ENCODE measurements at regions not wholly inside any gene's neighbourhood (a gene's known extent, or its start where the extent isn't known, plus 50 kb on each side); places are given as distances from the start of the nearest gene placed in this dataset.
"Not testable (repeated sequence)": the region's sequence is repeated elsewhere in the genome, so short reads cannot be mapped to it uniquely, and the experiment has no call there.

DNA sequence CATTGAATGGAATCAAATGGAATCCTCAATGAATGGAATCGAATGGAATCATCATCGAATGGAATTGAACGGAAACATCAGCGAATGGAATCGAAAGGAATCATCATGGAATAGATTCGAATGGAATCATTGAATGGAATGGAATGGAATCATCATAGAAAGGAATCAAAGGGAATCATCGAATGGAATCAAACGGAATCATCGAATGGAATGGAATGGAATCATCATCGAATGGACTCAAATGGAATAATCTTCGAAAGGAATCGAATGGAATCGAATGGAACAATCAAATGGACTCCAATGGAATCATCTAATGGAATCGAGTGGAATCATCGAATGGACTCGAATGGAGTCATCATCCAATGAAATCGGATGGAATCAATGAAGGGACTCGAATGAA lies 222.6 kb downstream of the SHCBP1 start:
- not testable (repeated sequence) for TF ChIP-seq EP300, POLR2A (IDR thresholded peaks at IDR 0.05)
- TF ChIP-seq, protein P1, sequence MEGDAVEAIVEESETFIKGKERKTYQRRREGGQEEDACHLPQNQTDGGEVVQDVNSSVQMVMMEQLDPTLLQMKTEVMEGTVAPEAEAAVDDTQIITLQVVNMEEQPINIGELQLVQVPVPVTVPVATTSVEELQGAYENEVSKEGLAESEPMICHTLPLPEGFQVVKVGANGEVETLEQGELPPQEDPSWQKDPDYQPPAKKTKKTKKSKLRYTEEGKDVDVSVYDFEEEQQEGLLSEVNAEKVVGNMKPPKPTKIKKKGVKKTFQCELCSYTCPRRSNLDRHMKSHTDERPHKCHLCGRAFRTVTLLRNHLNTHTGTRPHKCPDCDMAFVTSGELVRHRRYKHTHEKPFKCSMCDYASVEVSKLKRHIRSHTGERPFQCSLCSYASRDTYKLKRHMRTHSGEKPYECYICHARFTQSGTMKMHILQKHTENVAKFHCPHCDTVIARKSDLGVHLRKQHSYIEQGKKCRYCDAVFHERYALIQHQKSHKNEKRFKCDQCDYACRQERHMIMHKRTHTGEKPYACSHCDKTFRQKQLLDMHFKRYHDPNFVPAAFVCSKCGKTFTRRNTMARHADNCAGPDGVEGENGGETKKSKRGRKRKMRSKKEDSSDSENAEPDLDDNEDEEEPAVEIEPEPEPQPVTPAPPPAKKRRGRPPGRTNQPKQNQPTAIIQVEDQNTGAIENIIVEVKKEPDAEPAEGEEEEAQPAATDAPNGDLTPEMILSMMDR (IDR thresholded peaks at IDR 0.05), result not testable (repeated sequence)
